Vagina (tissue), 2 donors: ENCODE measurements at regions not wholly inside any gene's neighbourhood (a gene's known extent, or its start where the extent isn't known, plus 50 kb on each side); places are given as distances from the start of the nearest gene placed in this dataset.

ENCODE experiments used
- CTCF ChIP-seq, 3 experiments: fragments of 450-650 bp in 2 of 3; fragments of 200-600 bp in 1 of 3; sonication (generic) in 1 of 3; IDR thresholded peaks; one replicate each; pipeline ENCODE4 v1.5.1; 2017 to 2019; ENCODE audit warnings: antibody characterized with exemption in 3 of 3, mild to moderate bottlenecking in 2 of 3, moderate library complexity in 2 of 3
- POLR2A ChIP-seq, 2 donors: fragments of 450-650 bp; IDR thresholded peaks; one replicate each; pipeline ENCODE4 v1.6.1; 2017; ENCODE audit warnings: antibody characterized with exemption in 2 of 2, mild to moderate bottlenecking in 2 of 2, moderate library complexity in 2 of 2

- no peak for TF ChIP-seq CTCF (IDR thresholded peaks at IDR 0.05)
- no peak for TF ChIP-seq POLR2A (IDR thresholded peaks at IDR 0.05)
These were observed 282.2 kb downstream of the NPHP4 start for GRCh38 chr1:5709976-5710375.
